K562 (cell line): ENCODE measurements at regions not wholly inside any gene's neighbourhood (a gene's known extent, or its start where the extent isn't known, plus 50 kb on each side); places are given as distances from the start of the nearest gene placed in this dataset.

Source experiments
- ATAC-seq: fragments of 200-7000 bp; cut with Tn5 transposase; 3 replicates; pipeline ENCODE4 v1.9.1; 2020; ENCODE audit warnings: moderate library complexity
- BruUV-seq: library from RNA; stranded (reverse); fragments of 400-500 nt; replicated peaks from 2 replicates; lab custom pipeline; 2021; lab: Mats Ljungman, UMichigan
- CTCF ChIA-PET: fragments of 300-600 bp; formaldehyde crosslinking; extraction: SDS; loops from one replicate; lab custom pipeline; 2021; ENCODE audit warnings: low intra/inter-chr PET ratio; lab: Yijun Ruan, JAX
- POLR2A ChIA-PET: fragments of 300-600, 350-650 bp; sonication (Branson Sonifier 250); formaldehyde crosslinking; extraction: SDS; loops from one replicate; lab custom pipeline; 2021; ENCODE audit warnings: antibody characterized with exemption, inconsistent platforms; lab: Yijun Ruan, JAX
- DNase-seq, 4 experiments: peaks; one replicate each; pipeline versions ENCODE4 v3.0.0 to v3.0.0-alpha.2; 2011 to 2018; ENCODE audit warnings: low spot score in 3 of 4, mixed read lengths in 3 of 4; ENCODE audit errors: extremely low read depth in 1 of 4
- FAIRE-seq: peaks from 2 replicates; lab custom pipeline; 2011; peaks lifted over from hg19 to GRCh38; lab: Jason Lieb, UNC
- H2AFZ ChIP-seq: 2 replicates; pipeline ENCODE4 v1.6.0; 2011; ENCODE audit warnings: low read depth, low read length, control low read depth, inconsistent platforms
- H3K27ac ChIP-seq: fragments of 200-600 bp; 3 replicates; pipeline ENCODE4 v1.8.0; 2011; ENCODE audit warnings: low read depth, mild to moderate bottlenecking, control low read depth, inconsistent platforms, low read length, moderate library complexity, mixed read lengths; ENCODE audit errors: extremely low read depth
- H3K27me3 ChIP-seq, 2 experiments: fragments of 300-600 bp in 1 of 2; 2 replicates in 1 of 2; 3 replicates in 1 of 2; pipeline versions ENCODE4 v1.6.0 to v1.8.0; 2011; ENCODE audit warnings: inconsistent platforms in 2 of 2, low read length in 2 of 2, mild to moderate bottlenecking in 1 of 2, mixed read lengths in 1 of 2, moderate library complexity in 1 of 2; ENCODE audit not compliant: control insufficient read depth in 2 of 2, insufficient read depth in 2 of 2
- H3K36me3 ChIP-seq: fragments of 300-600 bp; 3 replicates; pipeline ENCODE4 v1.8.0; 2011; ENCODE audit warnings: mild to moderate bottlenecking, low read length, inconsistent platforms; ENCODE audit not compliant: control insufficient read depth, insufficient read depth
- H3K4me1 ChIP-seq, 2 experiments: fragments of 200-600 bp in 1 of 2; replicated peaks in 1 of 2; 2 replicates in 1 of 2; 3 replicates in 1 of 2; pipeline versions ENCODE4 v1.5.1 to v1.8.0; 2011; ENCODE audit warnings: inconsistent platforms in 2 of 2, low read length in 2 of 2, mild to moderate bottlenecking in 1 of 2, mixed read lengths in 1 of 2, moderate library complexity in 1 of 2; ENCODE audit not compliant: control insufficient read depth in 2 of 2, insufficient read depth in 2 of 2
- H3K4me2 ChIP-seq: 2 replicates; pipeline ENCODE4 v1.6.1; 2011; ENCODE audit warnings: low read length, control low read depth, inconsistent platforms, mixed read lengths; ENCODE audit not compliant: insufficient read depth
- H3K4me3 ChIP-seq: fragments of 200-600 bp; sonication (generic), shearing (Covaris generic); 2 replicates; pipeline ENCODE4 v1.5.1; 2016; ENCODE audit warnings: control low read depth, inconsistent platforms
- H3K79me2 ChIP-seq: fragments of 200-600 bp; 3 replicates; pipeline ENCODE4 v1.8.0; 2011; ENCODE audit warnings: low read length, inconsistent platforms; ENCODE audit not compliant: control insufficient read depth, insufficient read depth
- H3K9ac ChIP-seq, 2 experiments: 2 replicates each; pipeline versions ENCODE4 v1.6.0 to v1.6.1; 2011; ENCODE audit warnings: low read depth in 2 of 2, low read length in 2 of 2, control low read depth in 1 of 2, inconsistent platforms in 1 of 2, mild to moderate bottlenecking in 1 of 2, mixed read lengths in 1 of 2; ENCODE audit not compliant: insufficient read depth in 1 of 2
- H3K9me1 ChIP-seq: one replicate; pipeline ENCODE4 v1.6.0; 2011; ENCODE audit warnings: inconsistent platforms, mild to moderate bottlenecking, low read length, moderate library complexity; ENCODE audit not compliant: control insufficient read depth, insufficient read depth
- H3K9me3 ChIP-seq: replicated peaks from 2 replicates; pipeline ENCODE4 v1.5.1; 2011; ENCODE audit warnings: low read depth, low read length, inconsistent platforms; ENCODE audit not compliant: control insufficient read depth, insufficient read depth
- H4K20me1 ChIP-seq: replicated peaks from 2 replicates; pipeline ENCODE4 v1.6.1; 2011; ENCODE audit warnings: low read length, inconsistent platforms, mixed read lengths; ENCODE audit not compliant: control insufficient read depth, insufficient read depth
- BRF1 ChIP-seq: IDR thresholded peaks from 3 replicates; pipeline ENCODE4 v1.6.1; 2011; ENCODE audit warnings: borderline replicate concordance, mild to moderate bottlenecking; ENCODE audit not compliant: insufficient read length; ENCODE audit errors: extremely low read depth
- ELK1 ChIP-seq: sonication (generic); formaldehyde crosslinking; IDR thresholded peaks from 2 replicates; pipeline ENCODE4 v1.8.1; 2022; ENCODE audit warnings: missing genetic modification reagents
- EWSR1 ChIP-seq: fragments of 450-650 bp; IDR thresholded peaks from 2 replicates; pipeline ENCODE4 v1.6.1; 2018; ENCODE audit warnings: borderline replicate concordance, mild to moderate bottlenecking, low read depth, moderate library complexity; ENCODE audit not compliant: partially characterized antibody
- EZH2 ChIP-seq: IDR thresholded peaks from 2 replicates; pipeline ENCODE4 v1.6.1; 2012; ENCODE audit warnings: low read depth, mild to moderate bottlenecking, inconsistent platforms, low read length, borderline replicate concordance
- FIP1L1 ChIP-seq: fragments of 200-400 bp; formaldehyde crosslinking; IDR thresholded peaks from 2 replicates; pipeline ENCODE4 v1.6.1; 2018; ENCODE audit warnings: mild to moderate bottlenecking, low read depth, low read length; ENCODE audit not compliant: poor library complexity, severe bottlenecking
- NRF1 ChIP-seq, 2 experiments: fragments of 450-650 bp; IDR thresholded peaks in 1 of 2; conservative IDR thresholded peaks in 1 of 2; 2 replicates each; pipeline ENCODE4 v1.6.1; 2014; ENCODE audit warnings: mild to moderate bottlenecking in 2 of 2
- TEAD4 ChIP-seq, 2 experiments: sonication (generic) in 1 of 2; formaldehyde crosslinking in 1 of 2; IDR thresholded peaks; 2 replicates each; pipeline versions ENCODE4 v1.6.1 to v1.8.0; 2012 to 2022; ENCODE audit warnings: borderline replicate concordance in 1 of 2, inconsistent platforms in 1 of 2, low read length in 1 of 2, mild to moderate bottlenecking in 1 of 2, missing genetic modification reagents in 1 of 2
- ZC3H4 ChIP-seq: sonication (generic); formaldehyde crosslinking; IDR thresholded peaks from 2 replicates; pipeline ENCODE4 v1.9.0; 2021; ENCODE audit warnings: missing genetic modification reagents, borderline replicate concordance
- ZFP1 ChIP-seq: fragments of 450-650 bp; formaldehyde crosslinking; IDR thresholded peaks from 2 replicates; pipeline ENCODE4 v1.4.0; 2020; ENCODE audit warnings: mild to moderate bottlenecking, mixed read lengths
- ZNF175 ChIP-seq: fragments of 200-800 bp; sonication (Bioruptor generic); IDR thresholded peaks from 2 replicates; pipeline ENCODE4 v1.6.1; 2016; ENCODE audit warnings: low read depth, mild to moderate bottlenecking, missing genetic modification characterization, missing compliant biosample characterization
- ZNF316 ChIP-seq: fragments of 450-650 bp; IDR thresholded peaks from 2 replicates; pipeline ENCODE4 v1.6.1; 2016
- ZNF551 ChIP-seq: fragments of 250-450 bp; sonication (Bioruptor Pico); IDR thresholded peaks from 2 replicates; pipeline ENCODE4 v1.5.0; 2021; ENCODE audit warnings: mild to moderate bottlenecking, moderate library complexity
- ZNF561 ChIP-seq: fragments of 450-650 bp; formaldehyde crosslinking; conservative IDR thresholded peaks from 2 replicates; pipeline ENCODE4 v1.4.0; 2020; ENCODE audit warnings: mild to moderate bottlenecking, moderate library complexity
- WGBS: fragments of 100-300 bp; shearing (Covaris generic); methylation state at CpG from one replicate; pipeline ENCODE4 v1.1.6; 2016; ENCODE audit warnings: low coverage, mixed read lengths; ENCODE audit not compliant: insufficient coverage; ENCODE audit errors: missing lambda C conversion rate; 5-methylcytosine and 5-hydroxymethylcytosine counted together
- in situ Hi-C: fragments of 300-500 bp; cut with MboI; formaldehyde crosslinking; loops from 4 replicates; pipeline ENCODE4 v1.15.0; 2018; ENCODE audit warnings: inconsistent platforms, mixed read lengths
- intact Hi-C: fragments of 100-400 bp; cut with micrococcal nuclease; formaldehyde crosslinking; loops from 2 replicates; pipeline ENCODE4 v1.14.2; 2022
- TF ChIP-seq, protein P1 (sequence below): fragments of 450-650 bp; IDR thresholded peaks from 2 replicates; pipeline ENCODE4 v1.6.1; 2016

DNA sequence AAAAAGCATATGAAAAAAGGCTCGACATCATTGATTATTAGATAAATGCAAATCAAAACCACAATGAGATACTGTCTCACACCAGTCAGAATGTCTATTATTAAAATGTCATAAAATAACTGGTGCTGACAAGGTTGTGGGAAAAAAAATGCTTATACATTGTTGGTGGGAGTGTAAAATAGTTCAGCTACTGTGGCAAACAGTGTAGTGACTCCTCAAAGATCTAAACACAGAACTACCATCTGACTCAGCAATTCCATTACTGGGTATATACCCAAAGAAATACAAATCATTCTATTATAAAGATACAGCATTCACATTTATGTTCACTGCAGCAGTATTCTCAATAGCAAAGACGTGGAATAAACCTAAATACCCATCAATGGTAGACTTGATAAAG lies 412.1 kb downstream of the CENPC start:
- Histone ChIP-seq H3K9me3 (no peaks in the 10 kb centered on the region), H3K9ac (no peak overlapping the region), H3K4me3 (no peak overlapping the region), H3K27me3 (no peaks in the 10 kb centered on the region), H3K9me1 (no peaks in the 10 kb centered on the region), H3K36me3 (no peaks in the 10 kb centered on the region), H3K79me2 (no peaks in the 10 kb centered on the region), H3K4me2 (no peak overlapping the region), H3K27ac (no peak overlapping the region), H3K4me1 (no peaks in the 10 kb centered on the region), H2AFZ (no peak overlapping the region), H4K20me1 (no peaks in the 10 kb centered on the region)
- 0% methylated on average over 2 of the region's 2 CpGs for WGBS
- ATAC-seq (no peak), FAIRE-seq (no peak), DNase-seq (no peak)
- no TSS peak for BruUV-seq
- in situ Hi-C loops (no loop called here), intact Hi-C loops (no loop called here)
- CTCF ChIA-PET, result no interaction called here
- POLR2A ChIA-PET, result no interaction called here
- TF ChIP-seq ZNF316 (peak; percentile 34; the same call in 1 of the 2 replicates), EWSR1 (no peak), ZNF175 (CRISPR knock-in tag) (no peak)
- TF ChIP-seq, protein P1, sequence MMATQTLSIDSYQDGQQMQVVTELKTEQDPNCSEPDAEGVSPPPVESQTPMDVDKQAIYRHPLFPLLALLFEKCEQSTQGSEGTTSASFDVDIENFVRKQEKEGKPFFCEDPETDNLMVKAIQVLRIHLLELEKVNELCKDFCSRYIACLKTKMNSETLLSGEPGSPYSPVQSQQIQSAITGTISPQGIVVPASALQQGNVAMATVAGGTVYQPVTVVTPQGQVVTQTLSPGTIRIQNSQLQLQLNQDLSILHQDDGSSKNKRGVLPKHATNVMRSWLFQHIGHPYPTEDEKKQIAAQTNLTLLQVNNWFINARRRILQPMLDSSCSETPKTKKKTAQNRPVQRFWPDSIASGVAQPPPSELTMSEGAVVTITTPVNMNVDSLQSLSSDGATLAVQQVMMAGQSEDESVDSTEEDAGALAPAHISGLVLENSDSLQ, result no peak

- ChIA-PET POLR2A (no interaction called here), CTCF (no interaction called here)
- in situ Hi-C loops (no loop called here), intact Hi-C loops (no loop called here)
- no peak overlapping the region for H3K27ac ChIP-seq
- H3K79me2 ChIP-seq, result no peaks in the 10 kb centered on the region
- no peak overlapping the region for H3K9ac ChIP-seq
- BruUV-seq, result no TSS peak
- no peaks in the 10 kb centered on the region for H3K4me1 ChIP-seq
- FAIRE-seq (no peak), ATAC-seq (no peak), DNase-seq (no peak)
- no peaks in the 10 kb centered on the region for H4K20me1 ChIP-seq
- H3K9me1 ChIP-seq, result no peaks in the 10 kb centered on the region
- no peak overlapping the region for H3K4me2 ChIP-seq
- no peak overlapping the region for H3K4me3 ChIP-seq
- H2AFZ ChIP-seq, result no peak overlapping the region
- no peaks in the 10 kb centered on the region for H3K9me3 ChIP-seq
- H3K36me3 ChIP-seq, result no peaks in the 10 kb centered on the region
- H3K27me3 ChIP-seq, result no peaks in the 10 kb centered on the region
- no peak for TF ChIP-seq TEAD4 (IDR thresholded peaks at IDR 0.05; ENCODE audit: low read length)
- TF ChIP-seq TEAD4 (CRISPR knock-in tag; IDR thresholded peaks at IDR 0.05; ENCODE audit: borderline replicate concordance), result no peak
- no peak for TF ChIP-seq ZNF551
- TF ChIP-seq ELK1 (CRISPR knock-in tag), result no peak
- no peak for TF ChIP-seq NRF1 (conservative IDR thresholded peaks at IDR 0.05 in 1 of 2, IDR thresholded peaks at IDR 0.05 in 1 of 2)
- no peak for TF ChIP-seq EZH2
- no peak for TF ChIP-seq ZNF561 (CRISPR knock-in tag)
- TF ChIP-seq ZC3H4 (CRISPR knock-in tag), result no peak
- TF ChIP-seq FIP1L1, result no peak
- TF ChIP-seq ZFP1 (CRISPR knock-in tag), result no peak
- no peak for TF ChIP-seq BRF1
Measured at GRCh38 chr4:67131224-67131623, 414.1 kb downstream of the CENPC start.
